Body of pancreas (tissue), 4 donors: ENCODE measurements at regions not wholly inside any gene's neighbourhood (a gene's known extent, or its start where the extent isn't known, plus 50 kb on each side); places are given as distances from the start of the nearest gene placed in this dataset.

Experiments used
- ATAC-seq: fragments of 150-250 bp; one replicate; pipeline ENCODE4 v1.9.1; 2016
- DNase-seq, 4 donors: peaks; one replicate each; pipeline ENCODE4 v3.0.0-alpha.2; 2019
- H3K27ac ChIP-seq, 4 donors: fragments of 200-600 bp; sonication (generic); 1 replicate in 3 of 4; 2 replicates in 1 of 4; pipeline versions ENCODE4 v1.5.1 to v1.6.1; 2016 to 2019; ENCODE audit warnings: mild to moderate bottlenecking in 1 of 4, mixed read lengths in 1 of 4, moderate library complexity in 1 of 4
- H3K27me3 ChIP-seq, 2 donors: fragments of 200-600 bp; sonication (generic); one replicate each; pipeline ENCODE4 v1.6.0; 2016; ENCODE audit warnings: mild to moderate bottlenecking in 1 of 2
- H3K36me3 ChIP-seq, 2 donors: fragments of 200-600 bp; sonication (generic); replicated peaks in 1 of 2; 2 replicates each; pipeline ENCODE4 v1.5.1; 2016; ENCODE audit warnings: low read depth in 2 of 2; ENCODE audit not compliant: insufficient read depth in 1 of 2
- H3K4me1 ChIP-seq: fragments of 200-600 bp; sonication (generic); one replicate; pipeline ENCODE4 v1.6.0; 2016
- H3K4me3 ChIP-seq, 2 donors: fragments of 200-600 bp; sonication (generic); 1 replicate in 1 of 2; 2 replicates in 1 of 2; pipeline ENCODE4 v1.5.1; 2016 to 2019
- H3K9me3 ChIP-seq, 3 donors: fragments of 200-600 bp; sonication (generic); 1 replicate in 2 of 3; 2 replicates in 1 of 3; pipeline ENCODE4 v1.5.1; 2016
- POLR2A ChIP-seq, 3 donors: fragments of 450-650 bp; IDR thresholded peaks; one replicate each; pipeline ENCODE4 v1.6.1; 2016; ENCODE audit warnings: antibody characterized with exemption in 3 of 3, mild to moderate bottlenecking in 2 of 3
- WGBS, 2 donors: methylation state at CpG; one replicate each; pipeline ENCODE4 v1.1.5; 2017; 5-methylcytosine and 5-hydroxymethylcytosine counted together
- intact Hi-C: fragments of 100-400 bp; cut with DNase I; formaldehyde crosslinking; loops from one replicate; pipeline ENCODE4 v1.15.1; 2023
- TF ChIP-seq, protein P1 (sequence below), 7 experiments: fragments of 450-650 bp in 4 of 7; fragments of 200-600 bp in 3 of 7; sonication (generic) in 3 of 7; IDR thresholded peaks; one replicate each; pipeline ENCODE4 v1.5.1; 2016 to 2019; ENCODE audit warnings: antibody characterized with exemption in 7 of 7

DNA sequence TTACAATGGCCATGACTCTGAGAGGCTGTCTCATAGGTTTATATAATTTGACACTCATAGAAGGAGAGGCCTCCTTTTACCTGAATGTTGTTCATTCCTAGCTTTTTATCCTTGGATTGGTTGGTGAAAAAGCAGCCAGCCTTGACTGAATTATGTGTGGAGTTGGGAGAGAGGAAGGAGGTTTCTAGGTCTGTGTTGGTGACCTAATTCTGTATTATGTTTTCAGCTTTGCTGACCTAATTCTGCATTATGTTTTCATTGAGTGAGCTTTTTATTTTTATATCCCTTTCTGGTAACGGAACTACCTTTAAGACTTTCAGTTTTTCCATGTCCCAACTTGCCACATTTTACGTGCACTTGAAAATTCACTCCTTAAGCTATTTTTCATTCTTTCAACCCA is 59.1 kb upstream of the RNF144B start:
- DNase-seq (no peak), ATAC-seq (no peak)
- H3K4me1 ChIP-seq: peaks cover 8% of the 10 kb centered on the region
- H3K36me3 ChIP-seq: no peaks in the 10 kb centered on the region
- TF ChIP-seq, protein P1, sequence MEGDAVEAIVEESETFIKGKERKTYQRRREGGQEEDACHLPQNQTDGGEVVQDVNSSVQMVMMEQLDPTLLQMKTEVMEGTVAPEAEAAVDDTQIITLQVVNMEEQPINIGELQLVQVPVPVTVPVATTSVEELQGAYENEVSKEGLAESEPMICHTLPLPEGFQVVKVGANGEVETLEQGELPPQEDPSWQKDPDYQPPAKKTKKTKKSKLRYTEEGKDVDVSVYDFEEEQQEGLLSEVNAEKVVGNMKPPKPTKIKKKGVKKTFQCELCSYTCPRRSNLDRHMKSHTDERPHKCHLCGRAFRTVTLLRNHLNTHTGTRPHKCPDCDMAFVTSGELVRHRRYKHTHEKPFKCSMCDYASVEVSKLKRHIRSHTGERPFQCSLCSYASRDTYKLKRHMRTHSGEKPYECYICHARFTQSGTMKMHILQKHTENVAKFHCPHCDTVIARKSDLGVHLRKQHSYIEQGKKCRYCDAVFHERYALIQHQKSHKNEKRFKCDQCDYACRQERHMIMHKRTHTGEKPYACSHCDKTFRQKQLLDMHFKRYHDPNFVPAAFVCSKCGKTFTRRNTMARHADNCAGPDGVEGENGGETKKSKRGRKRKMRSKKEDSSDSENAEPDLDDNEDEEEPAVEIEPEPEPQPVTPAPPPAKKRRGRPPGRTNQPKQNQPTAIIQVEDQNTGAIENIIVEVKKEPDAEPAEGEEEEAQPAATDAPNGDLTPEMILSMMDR (IDR thresholded peaks at IDR 0.05): no peak
- TF ChIP-seq POLR2A (IDR thresholded peaks at IDR 0.05): no peak
- peak overlapping the region in 1 of 4 donors; percentile 42 for H3K27ac ChIP-seq
- no peak overlapping the region for H3K4me3 ChIP-seq
- H3K27me3 ChIP-seq: no peaks in the 10 kb centered on the region
- intact Hi-C loops: loop anchor here (5.0 kb wide), 1 partner anchor 174 kb away; no protein-coding TSS in a partner anchor
- H3K9me3 ChIP-seq: no peaks in the 10 kb centered on the region
- WGBS, 2 donors: 64 to 83% methylated on average over 2 of the region's 2 CpGs

DNA sequence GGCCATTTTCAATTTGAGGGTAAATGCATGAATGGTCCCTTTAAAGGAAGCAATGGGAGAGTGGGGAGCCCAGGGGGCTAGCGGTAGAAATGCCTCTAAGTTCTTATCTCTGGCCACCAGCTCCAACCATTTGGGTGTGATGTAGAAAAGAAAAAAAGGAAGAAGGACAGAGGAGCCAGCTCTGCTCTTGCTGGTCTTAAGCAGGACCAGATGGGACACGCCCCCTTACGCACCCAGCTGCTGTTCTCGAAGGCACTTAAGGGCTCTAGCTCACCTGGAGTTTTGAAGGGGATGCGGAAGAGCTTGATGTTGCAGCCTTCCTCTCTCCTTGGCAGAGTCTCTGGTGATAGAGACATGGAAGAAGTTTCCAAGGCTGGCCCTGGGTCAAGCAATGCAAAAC is 59.5 kb upstream of the RNF144B start:
- no peak for TF ChIP-seq POLR2A (IDR thresholded peaks at IDR 0.05)
- TF ChIP-seq, protein P1 (IDR thresholded peaks at IDR 0.05): no peak
- Histone ChIP-seq H3K36me3 (no peaks in the 10 kb centered on the region), H3K27ac (peak overlapping the region in 1 of 4 donors; percentile 42), H3K4me3 (no peak overlapping the region), H3K4me1 (peaks cover 8% of the 10 kb centered on the region), H3K9me3 (no peaks in the 10 kb centered on the region), H3K27me3 (no peaks in the 10 kb centered on the region)
- 86 to 89% methylated on average over 5 of the region's 5 CpGs for WGBS, 2 donors
- ATAC-seq (no peak), DNase-seq (peak in 2 of 4 donors; percentile 20 to 30)
- intact Hi-C loops: loop anchor here (5.0 kb wide), 1 partner anchor 175 kb away; no protein-coding TSS in a partner anchor

DNA sequence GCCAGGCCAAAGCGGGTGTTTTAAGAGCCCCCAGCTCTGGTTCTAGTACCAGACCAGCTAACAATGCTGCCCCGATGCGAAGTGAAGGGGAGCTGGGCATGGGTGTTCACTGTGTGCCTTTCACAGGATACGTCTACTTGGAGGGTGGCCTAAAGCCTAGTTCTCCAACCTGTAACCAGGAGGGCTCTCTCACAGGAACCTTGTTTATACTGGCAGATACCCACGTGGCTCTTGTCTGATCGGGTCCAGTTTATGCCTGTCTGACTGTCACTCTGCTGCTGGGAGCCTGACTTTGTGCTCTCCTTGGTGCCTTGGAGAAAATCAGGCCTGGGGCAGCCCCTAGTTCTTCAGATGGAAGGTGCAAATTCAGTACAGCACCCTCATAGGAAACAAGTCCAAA is 60.2 kb upstream of the RNF144B start:
- no peak overlapping the region for H3K27ac ChIP-seq
- intact Hi-C loops: loop anchor here (5.0 kb wide), 1 partner anchor 175 kb away; no protein-coding TSS in a partner anchor

DNA sequence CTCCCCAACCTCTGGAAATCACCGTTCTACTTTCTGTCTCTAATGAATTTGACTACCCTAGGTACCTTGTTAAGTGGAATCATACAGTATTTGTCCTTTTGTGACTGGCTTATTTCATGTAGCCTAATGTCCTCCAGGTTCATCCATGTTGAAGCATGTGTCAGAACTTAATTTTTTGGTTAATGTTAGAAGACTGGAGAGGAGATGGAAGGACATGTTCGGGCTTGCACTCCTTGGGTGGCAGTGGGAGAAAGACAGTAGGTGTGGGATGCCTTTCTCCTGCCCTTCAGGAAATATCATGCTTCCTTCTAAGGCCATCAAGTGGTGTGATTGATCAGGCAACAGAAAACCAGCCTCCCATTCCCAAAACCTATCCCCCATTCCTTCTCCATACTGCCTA is 61.1 kb upstream of the RNF144B start:
- Histone ChIP-seq H3K36me3 (no peaks in the 10 kb centered on the region), H3K27me3 (no peaks in the 10 kb centered on the region), H3K27ac (no peak overlapping the region), H3K4me1 (peaks cover 8% of the 10 kb centered on the region), H3K9me3 (no peaks in the 10 kb centered on the region), H3K4me3 (no peak overlapping the region)
- WGBS, 2 donors: 87 to 91% methylated on average over 2 of the region's 2 CpGs
- no peak for DNase-seq
- no peak for ATAC-seq
- TF ChIP-seq POLR2A (IDR thresholded peaks at IDR 0.05): no peak
- TF ChIP-seq, protein P1 (IDR thresholded peaks at IDR 0.05): no peak
- intact Hi-C loops: loop anchor here (5.0 kb wide), 1 partner anchor 176 kb away; no protein-coding TSS in a partner anchor

More for the DNA sequence above, 60.2 kb upstream of the RNF144B start:
- 52 to 64% methylated on average over 6 of the region's 6 CpGs for WGBS, 2 donors
- peaks cover 8% of the 10 kb centered on the region for H3K4me1 ChIP-seq
- ATAC-seq (no peak), DNase-seq (no peak)
- H3K4me3 ChIP-seq: no peak overlapping the region
- no peaks in the 10 kb centered on the region for H3K9me3 ChIP-seq
- TF ChIP-seq, protein P1 (IDR thresholded peaks at IDR 0.05): no peak
- TF ChIP-seq POLR2A (IDR thresholded peaks at IDR 0.05): no peak
- no peaks in the 10 kb centered on the region for H3K36me3 ChIP-seq
- H3K27me3 ChIP-seq: no peaks in the 10 kb centered on the region

DNA sequence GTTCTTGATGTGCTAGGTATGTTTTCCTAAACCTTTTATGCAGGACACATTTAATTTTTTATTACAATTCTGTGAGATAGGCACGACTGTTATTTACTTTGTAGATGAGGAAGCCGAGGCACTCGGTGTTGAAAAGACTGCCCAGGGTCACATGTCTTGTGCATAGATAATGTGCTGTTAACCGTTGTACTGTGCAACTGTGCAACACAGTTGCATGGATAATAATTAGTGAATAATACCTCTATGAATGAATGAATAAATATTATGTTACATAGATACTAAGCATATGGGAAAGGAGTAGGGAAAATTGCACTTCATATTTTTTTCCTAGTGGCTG is 60.3 kb upstream of the DEK start:
- H3K9me3 ChIP-seq: no peaks in the 10 kb centered on the region
- DNase-seq (no peak), ATAC-seq (no peak)
- intact Hi-C loops: loop anchor here (5.0 kb wide), 1 partner anchor 178 kb away; no protein-coding TSS in a partner anchor
- peaks cover 8% of the 10 kb centered on the region for H3K4me1 ChIP-seq
- WGBS, 2 donors: 18 to 29% methylated on average over 4 of the region's 4 CpGs
- H3K27me3 ChIP-seq: no peaks in the 10 kb centered on the region
- H3K36me3 ChIP-seq: no peaks in the 10 kb centered on the region
- no peak overlapping the region for H3K4me3 ChIP-seq
- TF ChIP-seq, protein P1 (IDR thresholded peaks at IDR 0.05): no peak
- no peak for TF ChIP-seq POLR2A (IDR thresholded peaks at IDR 0.05)
- H3K27ac ChIP-seq: no peak overlapping the region
